ENCODE measurements at regions not wholly inside any gene's neighbourhood (a gene's known extent, or its start where the extent isn't known, plus 50 kb on each side); places are given as distances from the start of the nearest gene placed in this dataset.

DNA sequence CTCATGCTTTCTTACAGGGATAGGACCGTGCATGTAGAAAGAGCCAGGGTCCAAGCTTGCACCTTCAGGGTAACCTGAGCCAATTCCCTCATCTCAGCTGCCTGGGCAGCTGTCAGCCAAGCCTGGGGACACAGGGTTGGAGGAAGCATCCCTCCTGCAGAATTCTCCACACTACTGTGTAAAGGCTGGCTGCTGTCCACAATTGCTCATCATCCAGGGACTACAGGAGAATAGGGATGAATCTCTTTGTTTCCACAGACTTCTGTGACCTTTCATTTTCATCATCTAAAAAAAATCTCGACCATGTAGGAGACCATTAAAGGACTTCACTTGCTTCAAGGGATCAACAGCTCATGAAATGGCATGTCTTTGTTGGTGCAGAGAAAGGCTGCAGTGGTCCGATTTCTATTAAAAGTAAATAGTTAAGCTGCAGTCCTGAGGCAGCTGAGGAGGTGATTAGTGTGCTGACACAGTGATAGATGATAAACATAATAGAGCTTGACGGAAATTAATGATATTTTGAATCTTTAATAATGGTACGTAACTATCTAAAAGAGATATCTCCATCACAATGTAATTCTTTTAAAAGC is 74.4 kb upstream of the COPS8 start:
- Histone ChIP-seq H3K27ac (ENCODE audit: low read length) (no peak overlapping the region), H4K20me1 (ENCODE audit: insufficient read depth) (no peaks in the 10 kb centered on the region)

DNA sequence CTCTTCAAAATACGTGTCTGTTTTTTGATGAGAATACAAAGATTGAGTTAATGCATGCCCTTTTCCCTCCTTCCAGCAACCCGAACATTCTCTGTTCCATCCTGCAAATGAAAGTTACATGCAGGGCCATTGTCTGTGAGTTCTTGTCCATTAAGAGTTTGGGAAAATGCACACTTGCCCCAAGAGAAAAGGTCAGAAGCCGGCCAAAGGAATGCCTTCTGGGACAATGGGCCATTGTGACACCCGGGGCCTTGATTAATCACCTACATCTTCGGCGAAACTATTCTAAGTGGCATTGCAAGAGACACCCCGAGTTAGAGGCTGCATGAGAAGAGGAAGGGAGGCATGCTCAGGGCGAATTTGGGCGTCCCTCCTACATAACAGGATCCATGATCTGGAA is 73.7 kb upstream of the COPS8 start:
- Histone ChIP-seq H3K27ac (ENCODE audit: low read length) (no peak overlapping the region), H2AFZ (ENCODE audit: low read depth, low read length) (no peak overlapping the region), H3K9me3 (ENCODE audit: low read length) (no peaks in the 10 kb centered on the region), H3K27me3 (ENCODE audit: insufficient read depth, low read depth, low read length) (no peaks in the 10 kb centered on the region), H4K20me1 (ENCODE audit: insufficient read depth) (no peaks in the 10 kb centered on the region), H3F3A (ENCODE audit: insufficient read depth, low read length, poor library complexity, severe bottlenecking) (no peaks in the 10 kb centered on the region), H3K4me2 (ENCODE audit: low read length) (no peak overlapping the region), H3K36me3 (ENCODE audit: insufficient read depth, low read length) (no peaks in the 10 kb centered on the region), H3K4me3 (ENCODE audit: low read length) (no peak overlapping the region), H3K9ac (ENCODE audit: low read length) (no peak overlapping the region), H3K9me2 (ENCODE audit: insufficient read depth, low read length) (no peaks in the 10 kb centered on the region), H3K79me2 (replicated peaks; ENCODE audit: insufficient read depth, low read length) (no peaks in the 10 kb centered on the region)
- TF ChIP-seq EP300 (conservative IDR thresholded peaks at IDR 0.05; ENCODE audit: poor library complexity, severe bottlenecking) (no peak), MXI1 (conservative IDR thresholded peaks at IDR 0.05; ENCODE audit: poor library complexity, severe bottlenecking) (no peak), TAF1 (IDR thresholded peaks at IDR 0.05; ENCODE audit: low read depth) (no peak), SMC3 (conservative IDR thresholded peaks at IDR 0.05; ENCODE audit: poor library complexity) (no peak), POLR2AphosphoS5 (IDR thresholded peaks at IDR 0.05) (no peak), RAD21 (conservative IDR thresholded peaks at IDR 0.05) (no peak), EZH2 (IDR thresholded peaks at IDR 0.05; ENCODE audit: borderline replicate concordance, insufficient read depth, low read length, poor library complexity, severe bottlenecking) (no peak)
- TF ChIP-seq, protein P1, sequence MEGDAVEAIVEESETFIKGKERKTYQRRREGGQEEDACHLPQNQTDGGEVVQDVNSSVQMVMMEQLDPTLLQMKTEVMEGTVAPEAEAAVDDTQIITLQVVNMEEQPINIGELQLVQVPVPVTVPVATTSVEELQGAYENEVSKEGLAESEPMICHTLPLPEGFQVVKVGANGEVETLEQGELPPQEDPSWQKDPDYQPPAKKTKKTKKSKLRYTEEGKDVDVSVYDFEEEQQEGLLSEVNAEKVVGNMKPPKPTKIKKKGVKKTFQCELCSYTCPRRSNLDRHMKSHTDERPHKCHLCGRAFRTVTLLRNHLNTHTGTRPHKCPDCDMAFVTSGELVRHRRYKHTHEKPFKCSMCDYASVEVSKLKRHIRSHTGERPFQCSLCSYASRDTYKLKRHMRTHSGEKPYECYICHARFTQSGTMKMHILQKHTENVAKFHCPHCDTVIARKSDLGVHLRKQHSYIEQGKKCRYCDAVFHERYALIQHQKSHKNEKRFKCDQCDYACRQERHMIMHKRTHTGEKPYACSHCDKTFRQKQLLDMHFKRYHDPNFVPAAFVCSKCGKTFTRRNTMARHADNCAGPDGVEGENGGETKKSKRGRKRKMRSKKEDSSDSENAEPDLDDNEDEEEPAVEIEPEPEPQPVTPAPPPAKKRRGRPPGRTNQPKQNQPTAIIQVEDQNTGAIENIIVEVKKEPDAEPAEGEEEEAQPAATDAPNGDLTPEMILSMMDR (IDR thresholded peaks at IDR 0.05; ENCODE audit: poor library complexity, severe bottlenecking): no peak
- TF ChIP-seq, protein P2, sequence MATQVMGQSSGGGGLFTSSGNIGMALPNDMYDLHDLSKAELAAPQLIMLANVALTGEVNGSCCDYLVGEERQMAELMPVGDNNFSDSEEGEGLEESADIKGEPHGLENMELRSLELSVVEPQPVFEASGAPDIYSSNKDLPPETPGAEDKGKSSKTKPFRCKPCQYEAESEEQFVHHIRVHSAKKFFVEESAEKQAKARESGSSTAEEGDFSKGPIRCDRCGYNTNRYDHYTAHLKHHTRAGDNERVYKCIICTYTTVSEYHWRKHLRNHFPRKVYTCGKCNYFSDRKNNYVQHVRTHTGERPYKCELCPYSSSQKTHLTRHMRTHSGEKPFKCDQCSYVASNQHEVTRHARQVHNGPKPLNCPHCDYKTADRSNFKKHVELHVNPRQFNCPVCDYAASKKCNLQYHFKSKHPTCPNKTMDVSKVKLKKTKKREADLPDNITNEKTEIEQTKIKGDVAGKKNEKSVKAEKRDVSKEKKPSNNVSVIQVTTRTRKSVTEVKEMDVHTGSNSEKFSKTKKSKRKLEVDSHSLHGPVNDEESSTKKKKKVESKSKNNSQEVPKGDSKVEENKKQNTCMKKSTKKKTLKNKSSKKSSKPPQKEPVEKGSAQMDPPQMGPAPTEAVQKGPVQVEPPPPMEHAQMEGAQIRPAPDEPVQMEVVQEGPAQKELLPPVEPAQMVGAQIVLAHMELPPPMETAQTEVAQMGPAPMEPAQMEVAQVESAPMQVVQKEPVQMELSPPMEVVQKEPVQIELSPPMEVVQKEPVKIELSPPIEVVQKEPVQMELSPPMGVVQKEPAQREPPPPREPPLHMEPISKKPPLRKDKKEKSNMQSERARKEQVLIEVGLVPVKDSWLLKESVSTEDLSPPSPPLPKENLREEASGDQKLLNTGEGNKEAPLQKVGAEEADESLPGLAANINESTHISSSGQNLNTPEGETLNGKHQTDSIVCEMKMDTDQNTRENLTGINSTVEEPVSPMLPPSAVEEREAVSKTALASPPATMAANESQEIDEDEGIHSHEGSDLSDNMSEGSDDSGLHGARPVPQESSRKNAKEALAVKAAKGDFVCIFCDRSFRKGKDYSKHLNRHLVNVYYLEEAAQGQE (IDR thresholded peaks at IDR 0.05; ENCODE audit: borderline replicate concordance): no peak

More for the DNA sequence above, 74.4 kb upstream of the COPS8 start:
- Histone ChIP-seq H3F3A (ENCODE audit: insufficient read depth, low read length, poor library complexity, severe bottlenecking) (no peaks in the 10 kb centered on the region), H3K4me2 (ENCODE audit: low read length) (no peak overlapping the region), H3K36me3 (ENCODE audit: insufficient read depth, low read length) (no peaks in the 10 kb centered on the region), H3K9me2 (ENCODE audit: insufficient read depth, low read length) (no peaks in the 10 kb centered on the region), H3K27me3 (ENCODE audit: insufficient read depth, low read depth, low read length) (no peaks in the 10 kb centered on the region), H2AFZ (ENCODE audit: low read depth, low read length) (no peak overlapping the region), H3K4me3 (ENCODE audit: low read length) (no peak overlapping the region), H3K9me3 (ENCODE audit: low read length) (no peaks in the 10 kb centered on the region), H3K9ac (ENCODE audit: low read length) (no peak overlapping the region), H3K79me2 (replicated peaks; ENCODE audit: insufficient read depth, low read length) (no peaks in the 10 kb centered on the region)
- no peak for TF ChIP-seq POLR2AphosphoS5 (IDR thresholded peaks at IDR 0.05)
- TF ChIP-seq EZH2 (IDR thresholded peaks at IDR 0.05; ENCODE audit: borderline replicate concordance, insufficient read depth, low read length, poor library complexity, severe bottlenecking): no peak
- no peak for TF ChIP-seq MXI1 (conservative IDR thresholded peaks at IDR 0.05; ENCODE audit: poor library complexity, severe bottlenecking)
- TF ChIP-seq RAD21 (conservative IDR thresholded peaks at IDR 0.05): no peak
- TF ChIP-seq EP300 (conservative IDR thresholded peaks at IDR 0.05; ENCODE audit: poor library complexity, severe bottlenecking): no peak
- TF ChIP-seq, protein P2 (IDR thresholded peaks at IDR 0.05; ENCODE audit: borderline replicate concordance): no peak
- TF ChIP-seq, protein P1 (IDR thresholded peaks at IDR 0.05; ENCODE audit: poor library complexity, severe bottlenecking): no peak
- TF ChIP-seq SMC3 (conservative IDR thresholded peaks at IDR 0.05; ENCODE audit: poor library complexity): no peak
- no peak for TF ChIP-seq TAF1 (IDR thresholded peaks at IDR 0.05; ENCODE audit: low read depth)

Data from neural cell (in vitro differentiated cells).